GM04504 (cell line): ENCODE measurements at regions not wholly inside any gene's neighbourhood (a gene's known extent, or its start where the extent isn't known, plus 50 kb on each side); places are given as distances from the start of the nearest gene placed in this dataset.

Source experiments
- DNase-seq: peaks from one replicate; pipeline ENCODE4 v3.0.0-alpha.2; 2012; ENCODE audit warnings: low read depth

GRCh38 chr6:15796844-15797243 is 134.0 kb upstream of the DTNBP1 start:
- no peak for DNase-seq

GRCh38 chr6:15796130-15796771 is 133.4 kb upstream of the DTNBP1 start:
- no peak for DNase-seq

GRCh38 chr6:15793826-15794225 is 131.0 kb upstream of the DTNBP1 start:
- no peak for DNase-seq

- DNase-seq: no peak
Measured at GRCh38 chr6:15793288-15793687, 130.5 kb upstream of the DTNBP1 start.

GRCh38 chr6:15792842-15793241 is 130.0 kb upstream of the DTNBP1 start:
- no peak for DNase-seq

GRCh38 chr6:15791448-15792181 is 128.8 kb upstream of the DTNBP1 start:
- no peak for DNase-seq

- DNase-seq: no peak
Measured at GRCh38 chr6:15790116-15790515, 127.3 kb upstream of the DTNBP1 start.

- no peak for DNase-seq
Measured at GRCh38 chr6:15786846-15787245, 124.0 kb upstream of the DTNBP1 start.

GRCh38 chr6:15783484-15783883 is 120.7 kb upstream of the DTNBP1 start:
- DNase-seq: no peak

- no peak for DNase-seq
Measured at GRCh38 chr6:15781890-15782289, 119.1 kb upstream of the DTNBP1 start.

- no peak for DNase-seq
Measured at GRCh38 chr6:15781333-15781732, 118.5 kb upstream of the DTNBP1 start.

- DNase-seq: no peak
Measured at GRCh38 chr6:15780437-15780836, 117.6 kb upstream of the DTNBP1 start.

GRCh38 chr6:15779726-15780125 is 116.9 kb upstream of the DTNBP1 start:
- no peak for DNase-seq

- DNase-seq: no peak
Measured at GRCh38 chr6:15776458-15776980, 113.7 kb upstream of the DTNBP1 start.

- DNase-seq: no peak
Measured at GRCh38 chr6:15775741-15776140, 112.9 kb upstream of the DTNBP1 start.

GRCh38 chr6:15775076-15775634 is 112.3 kb upstream of the DTNBP1 start:
- no peak for DNase-seq

GRCh38 chr6:15773806-15774410 is 111.1 kb upstream of the DTNBP1 start:
- DNase-seq: no peak

GRCh38 chr6:15770347-15771143 is 107.7 kb upstream of the DTNBP1 start:
- no peak for DNase-seq

GRCh38 chr6:15769511-15770018 is 106.7 kb upstream of the DTNBP1 start:
- no peak for DNase-seq

- DNase-seq: no peak
Measured at GRCh38 chr6:15768999-15769398, 106.2 kb upstream of the DTNBP1 start.

- peak; percentile 28 for DNase-seq
Measured at GRCh38 chr6:15763837-15764236, 101.0 kb upstream of the DTNBP1 start.

- DNase-seq: no peak
Measured at GRCh38 chr6:15763364-15763763, 100.5 kb upstream of the DTNBP1 start.
